H7 (cell line): ENCODE measurements at regions not wholly inside any gene's neighbourhood (a gene's known extent, or its start where the extent isn't known, plus 50 kb on each side); places are given as distances from the start of the nearest gene placed in this dataset.

Experiments used
- DNase-seq: peaks from one replicate; pipeline ENCODE4 v3.0.0; 2012
- H3K27me3 ChIP-seq: 2 replicates; pipeline ENCODE4 v1.6.0; 2011; ENCODE audit warnings: mild to moderate bottlenecking, low read length; ENCODE audit not compliant: control insufficient read depth, insufficient read depth
- H3K36me3 ChIP-seq: replicated peaks from 2 replicates; pipeline ENCODE4 v1.5.1; 2011; ENCODE audit warnings: low read length; ENCODE audit not compliant: control insufficient read depth, insufficient read depth
- H3K4me3 ChIP-seq: 2 replicates; pipeline ENCODE4 v1.5.1; 2011; ENCODE audit warnings: low read depth, mild to moderate bottlenecking, control low read depth, low read length, moderate library complexity; ENCODE audit not compliant: insufficient read depth

DNA sequence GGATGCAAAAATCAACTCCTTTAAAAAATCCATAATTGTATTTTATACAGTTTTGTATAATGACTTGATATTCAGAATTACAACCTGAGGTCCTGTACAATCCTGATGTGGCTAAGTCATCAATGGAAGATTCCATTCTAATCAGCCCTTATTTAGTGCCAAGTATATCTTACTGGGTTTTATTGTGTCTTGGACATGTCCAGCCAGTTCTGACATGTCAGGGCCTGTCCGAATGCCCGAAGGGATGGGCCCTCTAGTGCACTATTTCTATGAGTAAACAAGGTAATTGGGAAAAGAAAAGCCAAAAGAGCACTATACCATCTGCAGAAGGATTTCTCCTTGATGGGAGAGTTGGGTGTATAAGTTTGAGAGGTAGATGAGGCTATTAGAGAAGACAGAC lies 412.9 kb downstream of the METTL15 start:
- no peaks in the 10 kb centered on the region for H3K36me3 ChIP-seq
- DNase-seq, result no peak
- no peaks in the 10 kb centered on the region for H3K27me3 ChIP-seq
- no peak overlapping the region for H3K4me3 ChIP-seq

DNA sequence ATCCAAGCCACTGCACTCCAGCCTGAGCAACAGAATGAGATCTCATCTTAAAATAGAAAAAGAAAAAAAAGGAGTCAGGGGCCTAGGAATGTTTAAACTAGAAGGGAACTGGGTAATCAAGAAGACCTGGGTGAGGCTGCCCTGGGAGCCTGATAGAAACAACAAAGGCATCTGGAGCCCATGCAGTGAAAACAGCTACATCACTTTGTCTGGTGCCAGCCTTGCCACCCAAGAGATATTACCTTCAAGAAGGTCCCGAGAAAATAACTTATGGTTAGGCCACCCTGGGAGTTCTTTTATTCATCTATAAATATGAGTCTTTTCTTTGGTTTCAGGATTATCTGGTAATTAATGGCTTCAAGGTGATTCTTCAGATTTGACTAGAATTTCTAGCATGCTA lies 412.1 kb downstream of the METTL15 start:
- H3K36me3 ChIP-seq, result no peaks in the 10 kb centered on the region
- DNase-seq, result no peak
- no peaks in the 10 kb centered on the region for H3K27me3 ChIP-seq
- H3K4me3 ChIP-seq, result no peak overlapping the region

DNA sequence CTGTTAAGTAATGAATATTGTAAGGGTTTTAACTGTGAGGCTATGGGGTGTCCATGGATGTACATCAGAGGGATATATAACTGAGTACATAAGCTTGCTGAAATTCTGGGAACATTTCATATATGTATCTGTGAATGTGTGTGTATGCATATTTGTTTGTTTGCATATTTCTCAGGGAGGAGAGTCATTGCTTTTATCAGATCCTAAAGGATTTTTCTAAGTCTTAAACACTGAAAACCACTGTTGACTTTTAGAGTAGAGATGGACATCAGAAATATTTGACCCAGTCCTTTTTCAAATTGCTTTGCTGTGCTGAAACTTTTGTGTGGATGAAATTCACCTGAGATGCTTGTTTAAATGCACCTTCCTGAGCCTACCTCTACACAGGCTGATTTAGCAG lies 410.6 kb downstream of the METTL15 start:
- no peaks in the 10 kb centered on the region for H3K27me3 ChIP-seq
- no peaks in the 10 kb centered on the region for H3K36me3 ChIP-seq
- H3K4me3 ChIP-seq, result no peak overlapping the region
- no peak for DNase-seq

DNA sequence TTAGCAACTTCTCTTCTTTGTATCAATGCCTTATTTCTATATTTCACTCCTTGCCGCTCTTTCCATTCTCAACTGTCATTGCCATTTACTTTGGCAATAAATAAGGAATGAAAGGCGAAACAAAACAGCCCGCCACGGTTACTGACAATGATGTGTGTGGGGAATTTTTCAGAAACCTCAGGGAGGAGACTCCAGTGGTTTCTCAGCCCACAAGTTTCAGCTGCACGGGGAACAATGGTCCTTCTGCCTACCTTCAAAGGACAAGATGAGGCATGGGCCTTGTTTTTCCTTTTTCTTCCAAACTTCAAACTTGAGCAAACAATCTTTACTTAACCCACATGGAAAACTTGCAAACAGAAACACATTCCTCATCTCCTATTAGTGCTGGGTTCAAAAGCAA lies 409.4 kb downstream of the METTL15 start:
- no peak overlapping the region for H3K4me3 ChIP-seq
- no peaks in the 10 kb centered on the region for H3K27me3 ChIP-seq
- H3K36me3 ChIP-seq, result no peaks in the 10 kb centered on the region
- DNase-seq, result no peak

DNA sequence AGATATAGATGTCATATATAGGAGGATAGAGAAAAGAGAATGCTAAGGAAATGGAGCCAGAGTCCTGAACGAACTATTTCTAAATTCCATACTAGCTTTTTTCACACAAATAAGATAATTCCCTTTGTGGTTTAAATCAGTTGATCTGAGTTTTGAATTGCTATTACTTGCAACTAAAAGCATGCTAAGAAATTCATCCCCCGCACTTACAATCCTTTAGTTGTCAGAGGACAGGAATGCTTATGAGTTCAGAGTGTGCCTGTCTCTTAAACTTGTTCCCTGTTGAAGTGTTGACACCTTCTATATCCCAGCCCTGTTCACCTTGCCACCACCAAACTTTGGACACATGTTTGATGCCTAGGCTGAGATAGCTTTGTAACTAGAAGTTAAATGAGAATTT lies 406.2 kb downstream of the METTL15 start:
- DNase-seq, result no peak
- no peaks in the 10 kb centered on the region for H3K36me3 ChIP-seq
- H3K4me3 ChIP-seq, result no peak overlapping the region
- no peaks in the 10 kb centered on the region for H3K27me3 ChIP-seq

DNA sequence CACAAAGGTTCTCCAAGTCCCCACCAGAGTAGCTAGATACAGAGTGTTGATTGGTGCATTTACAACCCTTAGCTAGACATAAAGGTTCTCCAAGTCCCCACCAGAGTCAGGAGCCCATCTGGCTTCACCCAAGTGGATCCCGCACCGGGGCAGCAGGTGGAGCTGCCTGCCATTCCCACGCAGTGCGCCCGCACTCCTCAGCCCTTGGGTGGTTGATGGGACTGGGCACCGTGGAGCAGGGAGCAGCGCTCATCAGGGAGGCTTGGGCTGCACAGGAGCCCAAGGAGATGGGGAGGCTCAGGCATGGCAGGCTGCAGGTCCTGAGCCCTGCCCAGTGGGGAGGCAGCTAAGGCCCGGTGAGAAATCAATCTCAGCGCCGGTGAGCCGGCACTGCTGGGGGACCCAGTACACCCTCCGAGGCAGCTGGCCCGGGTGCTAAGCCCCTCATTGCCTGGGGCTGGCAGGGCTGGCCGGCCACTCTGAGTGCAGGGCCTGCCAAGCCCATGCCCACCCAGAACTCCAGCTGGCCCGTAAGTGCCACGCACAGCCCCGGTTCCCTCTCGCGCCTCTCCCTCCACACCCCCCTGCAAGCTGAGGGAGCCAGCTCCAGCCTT lies 404.1 kb downstream of the METTL15 start:
- Histone ChIP-seq H3K36me3 (no peaks in the 10 kb centered on the region), H3K4me3 (no peak overlapping the region), H3K27me3 (no peaks in the 10 kb centered on the region)
- no peak for DNase-seq

DNA sequence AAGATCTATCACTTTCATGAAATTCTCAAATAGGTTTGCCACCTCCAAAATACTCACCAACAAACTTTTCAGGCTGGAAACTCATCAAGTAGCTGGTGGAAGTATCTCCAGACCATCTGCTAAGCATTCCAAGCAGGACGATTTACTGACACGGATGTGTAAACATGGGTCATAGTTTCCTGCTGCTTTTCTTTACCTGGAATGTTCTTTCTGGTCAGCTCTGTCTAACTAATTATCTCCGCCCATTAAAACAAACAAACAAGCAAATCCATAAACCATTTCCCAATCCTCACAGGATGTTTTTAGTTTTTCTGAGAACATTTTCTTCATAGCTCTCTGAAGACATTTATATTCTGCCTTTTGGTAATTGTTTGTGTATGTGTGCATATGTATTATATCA lies 397.0 kb downstream of the METTL15 start:
- Histone ChIP-seq H3K36me3 (no peaks in the 10 kb centered on the region), H3K27me3 (no peaks in the 10 kb centered on the region), H3K4me3 (no peak overlapping the region)
- no peak for DNase-seq

DNA sequence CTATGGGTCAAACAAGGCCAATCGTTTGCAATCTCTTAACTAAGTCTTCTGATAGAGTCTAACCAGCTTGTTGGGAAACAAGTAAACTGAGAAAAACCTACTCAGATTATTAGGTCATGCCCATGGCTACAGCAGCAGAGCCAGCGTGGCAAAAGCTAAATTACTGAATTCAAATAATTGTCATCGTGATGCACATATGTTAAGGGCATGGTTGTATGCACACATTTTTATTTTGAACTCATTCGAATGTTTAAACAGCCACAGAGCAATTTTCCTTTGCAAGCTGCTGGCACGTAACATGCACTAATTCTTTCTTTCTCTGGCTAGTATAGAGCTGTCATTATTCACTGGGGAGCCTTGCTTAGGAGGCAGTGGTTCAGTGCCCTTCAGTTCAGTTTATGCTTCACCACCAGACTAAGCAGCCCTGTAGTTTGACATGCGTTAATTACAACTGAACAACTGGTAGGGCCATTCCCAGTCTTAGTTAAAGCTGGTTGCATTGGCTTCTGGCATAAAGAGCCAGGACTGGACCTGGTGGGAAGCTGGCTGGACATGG lies 396.4 kb downstream of the METTL15 start:
- DNase-seq, result no peak
- H3K27me3 ChIP-seq, result no peaks in the 10 kb centered on the region
- H3K4me3 ChIP-seq, result no peak overlapping the region
- no peaks in the 10 kb centered on the region for H3K36me3 ChIP-seq

DNA sequence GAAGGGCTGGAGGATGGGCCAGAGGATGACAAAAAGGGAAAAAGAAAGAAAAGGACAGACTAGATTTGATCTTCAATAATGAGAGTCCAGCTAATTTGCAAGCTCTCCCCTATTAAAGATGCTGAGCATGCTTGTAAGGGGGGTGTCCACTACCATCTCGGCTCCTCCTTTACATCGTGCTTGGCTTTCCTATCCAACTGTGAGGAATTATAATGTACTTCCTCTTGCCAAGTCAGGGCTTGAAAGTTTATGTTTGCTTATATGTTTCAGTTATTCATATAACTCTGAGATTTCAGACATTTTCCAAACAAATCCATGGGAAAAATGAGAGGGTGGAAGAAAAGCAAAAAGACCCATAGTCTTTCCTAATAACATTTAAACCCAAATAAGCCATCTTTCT lies 387.1 kb downstream of the METTL15 start:
- H3K27me3 ChIP-seq, result no peaks in the 10 kb centered on the region
- H3K4me3 ChIP-seq, result no peak overlapping the region
- no peaks in the 10 kb centered on the region for H3K36me3 ChIP-seq
- no peak for DNase-seq

DNA sequence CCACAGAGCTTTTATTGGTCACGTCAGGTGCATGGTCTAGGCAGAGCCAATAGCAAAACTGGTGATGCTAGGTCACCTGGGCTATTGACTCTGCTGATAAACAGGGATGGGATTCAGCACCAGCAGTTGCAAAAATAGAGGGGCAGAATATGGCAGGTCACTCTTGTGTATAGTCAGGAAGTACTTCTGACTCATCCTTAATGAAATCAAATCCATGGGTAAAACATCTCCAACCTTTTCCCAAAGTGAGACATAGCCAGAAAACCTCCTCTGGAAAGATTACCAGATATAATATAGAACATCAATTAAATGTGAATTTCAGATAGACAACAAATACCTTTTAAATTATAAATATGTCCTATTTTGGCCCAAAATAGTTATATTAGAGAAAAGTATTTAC lies 383.2 kb downstream of the METTL15 start:
- Histone ChIP-seq H3K4me3 (no peak overlapping the region), H3K27me3 (no peaks in the 10 kb centered on the region), H3K36me3 (no peaks in the 10 kb centered on the region)
- no peak for DNase-seq

DNA sequence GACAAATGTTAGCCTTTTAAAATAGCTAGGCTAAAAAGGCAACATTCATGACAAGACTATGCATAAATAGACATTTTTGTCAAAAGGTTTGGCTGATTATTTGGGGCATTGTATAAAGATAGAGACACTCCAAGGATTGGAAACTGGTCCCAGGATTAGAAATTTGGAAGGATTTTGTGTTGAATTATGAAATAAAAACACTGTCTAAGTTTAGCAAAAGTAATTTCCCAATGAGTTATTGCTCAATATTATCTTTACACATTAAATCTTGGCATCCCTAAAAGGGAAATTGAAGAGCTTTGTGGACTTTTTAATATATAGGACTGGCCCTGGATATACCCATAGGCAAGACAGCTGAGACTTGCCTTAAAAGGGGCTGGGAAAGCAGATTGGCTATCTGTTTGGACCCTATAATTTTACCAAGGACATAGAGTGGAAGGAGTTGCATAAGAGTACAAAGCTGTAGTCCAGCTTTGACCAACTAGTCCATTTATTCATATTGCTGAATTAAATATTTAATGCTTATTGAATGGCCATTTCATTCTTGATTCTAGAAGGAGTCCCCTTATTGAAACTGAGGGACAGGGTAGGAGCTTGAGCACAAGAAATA lies 382.7 kb downstream of the METTL15 start:
- no peak for DNase-seq
- no peaks in the 10 kb centered on the region for H3K27me3 ChIP-seq
- no peaks in the 10 kb centered on the region for H3K36me3 ChIP-seq
- no peak overlapping the region for H3K4me3 ChIP-seq

DNA sequence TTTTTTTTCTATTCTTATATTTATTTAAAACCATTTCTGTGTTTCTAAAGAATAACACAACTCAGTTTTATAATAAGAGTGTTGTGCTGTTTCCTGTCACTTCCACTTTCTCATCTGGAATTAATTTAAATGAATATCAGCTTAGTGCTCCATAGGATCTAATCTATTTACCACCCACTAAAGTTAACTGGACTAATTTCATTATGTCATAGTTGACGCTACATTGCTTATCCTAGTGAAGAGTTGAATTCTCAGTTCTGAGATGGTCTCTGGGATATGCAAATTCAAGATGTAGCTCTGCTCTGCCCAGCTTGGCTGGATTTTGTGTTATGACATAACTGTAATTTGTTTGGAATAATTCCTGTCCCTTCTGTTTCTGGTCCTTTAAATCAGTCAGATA lies 380.1 kb downstream of the METTL15 start:
- H3K27me3 ChIP-seq, result no peaks in the 10 kb centered on the region
- no peak for DNase-seq
- no peaks in the 10 kb centered on the region for H3K36me3 ChIP-seq
- no peak overlapping the region for H3K4me3 ChIP-seq

DNA sequence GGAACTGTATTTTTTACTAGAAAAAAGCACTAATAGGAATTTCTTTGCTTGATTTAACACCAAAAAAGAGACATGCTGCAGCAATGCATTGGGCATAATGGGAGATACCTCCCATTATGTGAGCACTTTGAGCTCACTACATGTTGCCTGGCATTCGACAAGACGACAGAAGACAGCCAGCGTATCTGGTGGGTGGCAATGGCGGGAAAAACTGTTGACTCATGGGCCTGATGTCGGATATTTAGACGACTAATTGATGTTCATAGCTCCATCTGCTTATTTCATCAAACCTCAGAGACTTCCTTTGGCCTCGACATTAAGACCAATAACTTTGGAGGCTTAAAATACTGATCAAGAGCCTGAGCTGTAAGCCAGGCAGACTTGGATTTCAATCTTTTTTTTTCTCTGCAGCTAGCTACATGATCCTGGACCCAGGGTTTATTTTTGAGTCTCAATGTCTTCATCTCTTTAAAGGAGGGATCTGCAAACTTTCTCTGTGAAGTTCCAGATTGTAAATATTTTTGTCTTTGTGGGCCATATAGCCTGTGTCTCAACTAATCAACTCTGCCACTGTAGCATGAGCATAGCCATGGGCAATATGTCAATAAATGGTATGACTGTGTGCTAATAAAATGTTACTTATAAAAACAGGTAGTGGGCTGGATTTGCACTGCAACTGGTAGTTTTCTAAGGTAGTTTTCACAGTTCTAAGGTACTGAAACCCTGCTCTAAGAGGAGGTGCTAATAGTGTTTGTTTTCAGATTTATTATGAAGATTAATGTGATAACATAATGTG lies 375.1 kb downstream of the METTL15 start:
- Histone ChIP-seq H3K27me3 (no peaks in the 10 kb centered on the region), H3K4me3 (no peak overlapping the region), H3K36me3 (no peaks in the 10 kb centered on the region)
- no peak for DNase-seq

DNA sequence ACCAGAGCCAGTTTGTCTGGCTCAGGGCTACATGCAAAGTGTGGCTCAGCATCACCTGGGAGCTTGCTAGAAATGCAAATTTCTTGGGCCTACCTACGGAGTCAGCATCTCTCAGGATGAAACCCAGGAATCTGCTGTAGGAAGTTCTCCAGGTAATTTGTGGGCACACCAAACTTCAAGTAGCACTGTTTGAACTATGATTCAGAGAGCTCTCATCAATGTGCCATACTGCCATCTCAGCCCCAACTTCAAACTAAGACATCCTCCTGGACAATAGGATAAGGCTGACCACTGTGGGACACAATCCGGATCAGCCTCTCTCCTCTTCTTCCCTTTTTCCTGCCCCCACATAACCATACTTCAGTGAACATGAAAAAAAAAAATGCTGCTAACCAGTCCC lies 374.5 kb downstream of the METTL15 start:
- Histone ChIP-seq H3K36me3 (no peaks in the 10 kb centered on the region), H3K27me3 (no peaks in the 10 kb centered on the region), H3K4me3 (no peak overlapping the region)
- DNase-seq, result no peak
